H9 (cell line): ENCODE measurements at regions not wholly inside any gene's neighbourhood (a gene's known extent, or its start where the extent isn't known, plus 50 kb on each side); places are given as distances from the start of the nearest gene placed in this dataset.

Experiments
- DNase-seq: peaks from one replicate; pipeline ENCODE4 v3.0.0-alpha.2; 2017
- H2AFZ ChIP-seq: one replicate; pipeline ENCODE4 v1.6.1; 2013; ENCODE audit warnings: mild to moderate bottlenecking, low read length, control low read depth, moderate library complexity
- H2AK5ac ChIP-seq: 2 replicates; pipeline ENCODE4 v1.6.1; 2013; ENCODE audit warnings: low read length, control low read depth, mixed read lengths; ENCODE audit not compliant: insufficient read length
- H2BK120ac ChIP-seq: one replicate; pipeline ENCODE4 v1.6.1; 2013; ENCODE audit warnings: low read depth, mild to moderate bottlenecking, low read length, control low read depth, inconsistent platforms; ENCODE audit not compliant: poor library complexity, severe bottlenecking
- H2BK12ac ChIP-seq: 2 replicates; pipeline ENCODE4 v1.6.1; 2013; ENCODE audit warnings: low read length, control low read depth, mixed read lengths, low read depth; ENCODE audit not compliant: insufficient read length
- H2BK15ac ChIP-seq: 2 replicates; pipeline ENCODE4 v1.6.1; 2013; ENCODE audit warnings: low read depth, low read length, control low read depth
- H2BK20ac ChIP-seq: one replicate; pipeline ENCODE4 v1.6.1; 2013; ENCODE audit warnings: low read depth, mild to moderate bottlenecking, low read length, control low read depth, inconsistent platforms; ENCODE audit not compliant: poor library complexity, severe bottlenecking
- H2BK5ac ChIP-seq: 2 replicates; pipeline ENCODE4 v1.6.1; 2013; ENCODE audit warnings: low read length, control low read depth, mixed read lengths; ENCODE audit not compliant: insufficient read length
- H3K14ac ChIP-seq: 2 replicates; pipeline ENCODE4 v1.6.1; 2013; ENCODE audit warnings: low read length, control low read depth; ENCODE audit not compliant: insufficient read depth
- H3K18ac ChIP-seq: 2 replicates; pipeline ENCODE4 v1.6.1; 2013; ENCODE audit warnings: low read depth, mild to moderate bottlenecking, mixed read lengths, low read length, control low read depth; ENCODE audit not compliant: insufficient read length
- H3K23ac ChIP-seq: 2 replicates; pipeline ENCODE4 v1.6.1; 2013; ENCODE audit warnings: low read length, control low read depth, mixed read lengths, low read depth; ENCODE audit not compliant: insufficient read length
- H3K23me2 ChIP-seq: 2 replicates; pipeline ENCODE4 v1.6.1; 2013; ENCODE audit warnings: low read depth, mild to moderate bottlenecking, mixed read lengths, low read length, control low read depth; ENCODE audit not compliant: insufficient read length, poor library complexity, severe bottlenecking
- H3K27ac ChIP-seq: 2 replicates; pipeline ENCODE4 v1.5.1; 2013; ENCODE audit warnings: low read length, control low read depth, mixed read lengths, low read depth; ENCODE audit not compliant: insufficient read length
- H3K27me3 ChIP-seq: 2 replicates; pipeline ENCODE4 v1.6.1; 2013; ENCODE audit warnings: low read length, control low read depth, inconsistent platforms; ENCODE audit not compliant: insufficient read depth
- H3K4ac ChIP-seq: 2 replicates; pipeline ENCODE4 v1.6.1; 2013; ENCODE audit warnings: low read depth, mild to moderate bottlenecking, control low read depth, inconsistent platforms, low read length, moderate library complexity
- H3K4me1 ChIP-seq: 2 replicates; pipeline ENCODE4 v1.6.1; 2013; ENCODE audit warnings: low read length, control low read depth, inconsistent platforms; ENCODE audit not compliant: insufficient read depth
- H3K4me2 ChIP-seq: 2 replicates; pipeline ENCODE4 v1.6.1; 2013; ENCODE audit warnings: low read length, control low read depth, mixed read lengths; ENCODE audit not compliant: insufficient read length, insufficient read depth
- H3K56ac ChIP-seq: 2 replicates; pipeline ENCODE4 v1.6.1; 2013; ENCODE audit warnings: low read depth, mild to moderate bottlenecking, mixed read lengths, low read length, control low read depth; ENCODE audit not compliant: insufficient read length
- H3K79me1 ChIP-seq: 2 replicates; pipeline ENCODE4 v1.6.1; 2013; ENCODE audit warnings: low read depth, mild to moderate bottlenecking, moderate library complexity, low read length, control low read depth, inconsistent platforms; ENCODE audit not compliant: insufficient read depth, poor library complexity, severe bottlenecking
- H3K79me2 ChIP-seq: 2 replicates; pipeline ENCODE4 v1.6.1; 2013; ENCODE audit warnings: low read length, control low read depth, inconsistent platforms; ENCODE audit not compliant: insufficient read depth
- H3K9ac ChIP-seq: 2 replicates; pipeline ENCODE4 v1.6.1; 2013; ENCODE audit warnings: low read length, control low read depth, mixed read lengths; ENCODE audit not compliant: insufficient read length; ENCODE audit errors: extremely low read depth
- H3K9me3 ChIP-seq: one replicate; pipeline ENCODE4 v1.6.1; 2013; ENCODE audit warnings: low read depth, low read length, inconsistent platforms; ENCODE audit not compliant: control insufficient read depth
- H3T11ph ChIP-seq: one replicate; pipeline ENCODE4 v1.6.1; 2013; ENCODE audit warnings: mild to moderate bottlenecking, low read length, control low read depth, inconsistent platforms
- H4K20me1 ChIP-seq: one replicate; pipeline ENCODE4 v1.6.1; 2013; ENCODE audit not compliant: control insufficient read depth, insufficient read length, insufficient read depth
- H4K5ac ChIP-seq: 2 replicates; pipeline ENCODE4 v1.6.1; 2013; ENCODE audit warnings: low read depth, mild to moderate bottlenecking, mixed read lengths, low read length, control low read depth; ENCODE audit not compliant: insufficient read length
- H4K8ac ChIP-seq: replicated peaks from 2 replicates; pipeline ENCODE4 v1.6.1; 2013; ENCODE audit warnings: low read length, control low read depth, mixed read lengths, low read depth; ENCODE audit not compliant: insufficient read length
- H4K91ac ChIP-seq: 2 replicates; pipeline ENCODE4 v1.6.1; 2013; ENCODE audit warnings: low read depth, mild to moderate bottlenecking, moderate library complexity, mixed read lengths, low read length, control low read depth; ENCODE audit not compliant: insufficient read length
- H3K27ac Mint-ChIP-seq, 3 experiments: 2 replicates in 2 of 3; 3 replicates in 1 of 3; pipeline ENCODE4 v1.8.0; 2020 to 2021; ENCODE audit warnings: mixed read lengths in 3 of 3, mild to moderate bottlenecking in 1 of 3, moderate library complexity in 1 of 3
- H3K27me3 Mint-ChIP-seq: 2 replicates; pipeline ENCODE4 v1.8.0; 2021; ENCODE audit warnings: low read depth, mild to moderate bottlenecking, moderate library complexity, mixed read lengths
- H3K36me3 Mint-ChIP-seq, 3 experiments: 2 replicates in 2 of 3; 3 replicates in 1 of 3; pipeline ENCODE4 v1.8.0; 2020 to 2021; ENCODE audit warnings: low read depth in 3 of 3, mixed read lengths in 3 of 3; ENCODE audit not compliant: insufficient read depth in 1 of 3
- H3K4me1 Mint-ChIP-seq, 2 experiments: 2 replicates each; pipeline ENCODE4 v1.8.0; 2020; ENCODE audit warnings: mixed read lengths in 2 of 2
- H3K4me3 Mint-ChIP-seq, 2 experiments: 2 replicates in 1 of 2; 3 replicates in 1 of 2; pipeline ENCODE4 v1.8.0; 2020 to 2021; ENCODE audit warnings: mild to moderate bottlenecking in 2 of 2, mixed read lengths in 2 of 2, moderate library complexity in 1 of 2
- H3K9me3 Mint-ChIP-seq, 2 experiments: 2 replicates in 1 of 2; 3 replicates in 1 of 2; pipeline ENCODE4 v1.8.0; 2020; ENCODE audit warnings: mild to moderate bottlenecking in 2 of 2, mixed read lengths in 2 of 2, moderate library complexity in 1 of 2
- WGBS: extraction: QIAGEN DNeasy Blood & Tissue Kit; methylation state at CpG from one replicate; pipeline ENCODE4 v1.1.7; 2013; ENCODE audit warnings: missing lambda C conversion rate, low lambda C conversion rate, mixed read lengths; ENCODE audit not compliant: insufficient read length; ENCODE audit errors: extremely low coverage; 5-methylcytosine and 5-hydroxymethylcytosine counted together
- TF ChIP-seq, protein P1 (sequence below): fragments of 200-600 bp; sonication (generic); conservative IDR thresholded peaks from 3 replicates; pipeline ENCODE4 v1.8.0; 2021; ENCODE audit warnings: antibody characterized with exemption, mild to moderate bottlenecking

DNA sequence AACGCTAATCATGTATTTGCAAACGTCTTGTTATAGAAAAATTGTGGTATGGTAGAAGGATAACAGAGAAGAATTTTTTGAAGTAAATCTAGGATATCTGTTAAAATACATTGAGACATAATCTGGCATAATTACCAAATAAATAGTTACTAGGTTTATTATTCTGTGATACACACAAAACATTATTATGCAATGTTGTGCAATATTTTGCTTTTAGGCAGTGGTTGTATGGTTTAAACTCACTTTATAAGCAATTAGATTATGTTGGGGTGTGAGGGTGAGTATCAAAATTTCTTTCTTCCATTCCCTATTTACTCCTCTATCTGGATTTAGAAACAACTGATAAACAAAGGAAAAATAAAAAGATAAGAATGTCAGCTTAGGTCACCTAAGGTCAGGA is 385.6 kb downstream of the SLITRK6 start:
- Histone ChIP-seq H2BK5ac (no peak overlapping the region), H3K4me2 (no peak overlapping the region), H3K27me3 (no peaks in the 10 kb centered on the region), H3K79me2 (no peaks in the 10 kb centered on the region), H3K18ac (no peak overlapping the region), H2BK20ac (no peak overlapping the region), H4K8ac (no peak overlapping the region), H2AK5ac (no peak overlapping the region), H2BK12ac (no peak overlapping the region), H4K5ac (no peak overlapping the region), H3K4me1 (no peaks in the 10 kb centered on the region), H3K27ac (no peak overlapping the region), H4K20me1 (no peaks in the 10 kb centered on the region), H2AFZ (no peak overlapping the region), H2BK15ac (no peak overlapping the region), H3K9ac (no peak overlapping the region), H3T11ph (no peak overlapping the region), H3K23ac (no peak overlapping the region), H4K91ac (no peak overlapping the region), H3K79me1 (no peaks in the 10 kb centered on the region), H2BK120ac (no peak overlapping the region), H3K56ac (no peak overlapping the region), H3K4ac (no peak overlapping the region), H3K23me2 (no peaks in the 10 kb centered on the region), H3K14ac (no peak overlapping the region), H3K9me3 (no peaks in the 10 kb centered on the region)
- Mint-ChIP-seq H3K9me3 (no peaks in the 10 kb centered on the region; a peak in 1 of 5 replicates), H3K4me1 (peaks cover 5 to 6% of the 10 kb centered on the region in 2 experiments), H3K27ac (no peak overlapping the region), H3K36me3 (no peaks in the 10 kb centered on the region), H3K4me3 (no peak overlapping the region), H3K27me3 (no peaks in the 10 kb centered on the region)
- no peak for DNase-seq
- no CpG with 5 or more reads among the region's 2 CpGs for WGBS
- TF ChIP-seq, protein P1, sequence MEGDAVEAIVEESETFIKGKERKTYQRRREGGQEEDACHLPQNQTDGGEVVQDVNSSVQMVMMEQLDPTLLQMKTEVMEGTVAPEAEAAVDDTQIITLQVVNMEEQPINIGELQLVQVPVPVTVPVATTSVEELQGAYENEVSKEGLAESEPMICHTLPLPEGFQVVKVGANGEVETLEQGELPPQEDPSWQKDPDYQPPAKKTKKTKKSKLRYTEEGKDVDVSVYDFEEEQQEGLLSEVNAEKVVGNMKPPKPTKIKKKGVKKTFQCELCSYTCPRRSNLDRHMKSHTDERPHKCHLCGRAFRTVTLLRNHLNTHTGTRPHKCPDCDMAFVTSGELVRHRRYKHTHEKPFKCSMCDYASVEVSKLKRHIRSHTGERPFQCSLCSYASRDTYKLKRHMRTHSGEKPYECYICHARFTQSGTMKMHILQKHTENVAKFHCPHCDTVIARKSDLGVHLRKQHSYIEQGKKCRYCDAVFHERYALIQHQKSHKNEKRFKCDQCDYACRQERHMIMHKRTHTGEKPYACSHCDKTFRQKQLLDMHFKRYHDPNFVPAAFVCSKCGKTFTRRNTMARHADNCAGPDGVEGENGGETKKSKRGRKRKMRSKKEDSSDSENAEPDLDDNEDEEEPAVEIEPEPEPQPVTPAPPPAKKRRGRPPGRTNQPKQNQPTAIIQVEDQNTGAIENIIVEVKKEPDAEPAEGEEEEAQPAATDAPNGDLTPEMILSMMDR: no peak
